GM12878 (cell line): ENCODE measurements at regions not wholly inside any gene's neighbourhood (a gene's known extent, or its start where the extent isn't known, plus 50 kb on each side); places are given as distances from the start of the nearest gene placed in this dataset.
"Not testable (repeated sequence)": the region's sequence is repeated elsewhere in the genome, so short reads cannot be mapped to it uniquely, and the experiment has no call there.

Experiments
- ATAC-seq: fragments of 200-7000 bp; cut with Tn5 transposase; 3 replicates; pipeline ENCODE4 v1.9.1; 2020; ENCODE audit warnings: mild to moderate bottlenecking, moderate library complexity
- BruUV-seq: library from RNA; stranded (reverse); fragments of 400-500 nt; replicated peaks from 2 replicates; lab custom pipeline; 2021; lab: Mats Ljungman, UMichigan
- CTCF ChIA-PET: fragments of 300-600 bp; sonication (Branson Sonifier 250); formaldehyde crosslinking; extraction: SDS; loops from one replicate; lab custom pipeline; 2021; ENCODE audit warnings: inconsistent platforms; lab: Yijun Ruan, JAX
- POLR2A ChIA-PET: fragments of 350-600 bp; formaldehyde crosslinking; extraction: SDS; loops from one replicate; lab custom pipeline; 2021; ENCODE audit warnings: inconsistent platforms; lab: Charles Lee
- RAD21 ChIA-PET: fragments of 300-600 bp; sonication (Branson Sonifier 250); formaldehyde crosslinking; loops from one replicate; lab custom pipeline; 2023; ENCODE audit warnings: antibody characterized with exemption; ENCODE audit not compliant: unreplicated experiment; lab: Charles Lee
- SMC1A ChIA-PET: fragments of 300-600 bp; sonication (Branson Sonifier 250); formaldehyde crosslinking; loops from one replicate; lab custom pipeline; 2023; ENCODE audit not compliant: unreplicated experiment, uncharacterized antibody; lab: Charles Lee
- DNase-seq: peaks from one replicate; pipeline ENCODE4 v3.0.0-alpha.2; 2011; ENCODE audit warnings: low read depth, low spot score
- FAIRE-seq: peaks from 3 replicates; lab custom pipeline; 2011; peaks lifted over from hg19 to GRCh38; lab: Jason Lieb, UNC
- H2AFZ ChIP-seq: 2 replicates; pipeline ENCODE4 v1.6.0; 2011; ENCODE audit warnings: low read depth, low read length, control low read depth; ENCODE audit not compliant: control insufficient read depth
- H3K27ac ChIP-seq: 2 replicates; pipeline ENCODE4 v1.5.1; 2011; ENCODE audit warnings: control low read depth; ENCODE audit not compliant: control insufficient read depth, insufficient read depth
- H3K27me3 ChIP-seq, 2 experiments: replicated peaks in 1 of 2; 2 replicates each; pipeline versions ENCODE4 v1.6.0 to v1.6.1; 2011; ENCODE audit warnings: low read length in 1 of 2; ENCODE audit not compliant: control insufficient read depth in 2 of 2, insufficient read depth in 2 of 2
- H3K36me3 ChIP-seq, 2 experiments: 2 replicates each; pipeline ENCODE4 v1.5.1; 2011; ENCODE audit warnings: low read length in 1 of 2; ENCODE audit not compliant: control insufficient read depth in 2 of 2, insufficient read depth in 2 of 2
- H3K4me1 ChIP-seq: 2 replicates; pipeline ENCODE4 v1.6.1; 2011; ENCODE audit warnings: mild to moderate bottlenecking, low read length, moderate library complexity, mixed read lengths; ENCODE audit not compliant: control insufficient read depth, insufficient read depth
- H3K4me2 ChIP-seq: 2 replicates; pipeline ENCODE4 v1.6.0; 2011; ENCODE audit warnings: control low read depth; ENCODE audit not compliant: control insufficient read depth, insufficient read depth
- H3K4me3 ChIP-seq: fragments of 200-600 bp; sonication (generic); 2 replicates; pipeline ENCODE4 v1.5.1; 2016
- H3K79me2 ChIP-seq: 2 replicates; pipeline ENCODE4 v1.6.0; 2011; ENCODE audit warnings: low read length; ENCODE audit not compliant: control insufficient read depth, insufficient read depth
- H3K9ac ChIP-seq: 2 replicates; pipeline ENCODE4 v1.8.0; 2011; ENCODE audit warnings: low read length, control low read depth, mixed read lengths; ENCODE audit not compliant: control insufficient read depth, insufficient read depth
- H3K9me3 ChIP-seq: replicated peaks from 3 replicates; pipeline ENCODE4 v1.5.1; 2011; ENCODE audit warnings: mild to moderate bottlenecking, low read length; ENCODE audit not compliant: control insufficient read depth, insufficient read depth
- H4K20me1 ChIP-seq: 2 replicates; pipeline ENCODE4 v1.6.0; 2011; ENCODE audit not compliant: control insufficient read depth, insufficient read depth
- CHD1 ChIP-seq: IDR thresholded peaks from 2 replicates; pipeline ENCODE4 v1.6.1; 2012; ENCODE audit warnings: low read depth, low read length, improper control_type of control experiment
- CHD2 ChIP-seq: IDR thresholded peaks from 2 replicates; pipeline ENCODE4 v1.6.1; 2011; ENCODE audit warnings: low read depth, low read length, improper control_type of control experiment, borderline replicate concordance
- NFYA ChIP-seq: IDR thresholded peaks from 2 replicates; pipeline ENCODE4 v1.6.1; 2011; ENCODE audit warnings: low read depth, mild to moderate bottlenecking, low read length, improper control_type of control experiment, borderline replicate concordance
- RAD51 ChIP-seq: fragments of 450-650 bp; IDR thresholded peaks from 2 replicates; pipeline ENCODE4 v1.6.1; 2016; ENCODE audit warnings: moderate library complexity, mild to moderate bottlenecking, inconsistent platforms
- RCOR1 ChIP-seq: conservative IDR thresholded peaks from 2 replicates; pipeline ENCODE4 v1.6.1; 2012; ENCODE audit warnings: low read depth, low read length, improper control_type of control experiment
- REST ChIP-seq: IDR thresholded peaks from 2 replicates; pipeline ENCODE4 v1.6.1; 2012; ENCODE audit warnings: mild to moderate bottlenecking, low read depth, low read length
- RUNX3 ChIP-seq: IDR thresholded peaks from 2 replicates; pipeline ENCODE4 v1.6.1; 2012; ENCODE audit warnings: low read length, inconsistent platforms
- SP1 ChIP-seq: IDR thresholded peaks from one replicate; pipeline ENCODE4 v1.6.1; 2011; ENCODE audit warnings: low read depth, low read length
- ZNF274 ChIP-seq: IDR thresholded peaks from one replicate; pipeline ENCODE4 v1.8.0; 2011; ENCODE audit not compliant: insufficient read length, insufficient read depth
- WGBS: methylation state at CpG from one replicate; pipeline ENCODE4 v1.1.6; 2016; ENCODE audit warnings: low lambda C conversion rate; ENCODE audit not compliant: insufficient replicate concordance, insufficient coverage; ENCODE audit errors: missing lambda C conversion rate; 5-methylcytosine and 5-hydroxymethylcytosine counted together
- in situ Hi-C: fragments of 300-500 bp; cut with MboI; formaldehyde crosslinking; loops from 9 replicates; pipeline ENCODE4 v1.14.3; 2018; ENCODE audit warnings: mixed read lengths
- intact Hi-C: fragments of 100-400 bp; cut with micrococcal nuclease; formaldehyde crosslinking; loops from one replicate; pipeline ENCODE4 v1.14.2; 2022; ENCODE audit not compliant: unreplicated experiment

GRCh38 chr21:20902998-20903397 lies 95.2 kb upstream of the NCAM2 start (continued):
- TF ChIP-seq REST (no peak), RUNX3 (no peak), ZNF274 (no peak), SP1 (no peak), CHD2 (no peak), RAD51 (no peak), RCOR1 (no peak), CHD1 (no peak), NFYA (no peak)

- DNase-seq, H3K79me2 ChIP-seq, H3K27ac ChIP-seq, H3K27me3 ChIP-seq, intact Hi-C loops, H4K20me1 ChIP-seq, H2AFZ ChIP-seq, H3K4me2 ChIP-seq, H3K36me3 ChIP-seq, H3K4me3 ChIP-seq, SMC1A ChIA-PET, H3K9me3 ChIP-seq, H3K9ac ChIP-seq, H3K4me1 ChIP-seq, ATAC-seq, RAD21 ChIA-PET, in situ Hi-C loops, BruUV-seq, POLR2A ChIA-PET, FAIRE-seq: not testable (repeated sequence)
- 30% methylated on average over 13 of the region's 13 CpGs for WGBS
- CTCF ChIA-PET = interaction anchor here (0.6 kb wide), 1 partner anchor 1167 kb away, joined by 4 read pairs; no protein-coding TSS in a partner anchor
These were observed 70.7 kb upstream of the NCAM2 start for GRCh38 chr21:20927555-20927954.
